OCI-LY7 (cell line): ENCODE measurements at regions not wholly inside any gene's neighbourhood (a gene's known extent, or its start where the extent isn't known, plus 50 kb on each side); places are given as distances from the start of the nearest gene placed in this dataset.

Source experiments
- CTCF ChIP-seq: fragments of 200-600 bp; sonication (generic); conservative IDR thresholded peaks from 2 replicates; pipeline ENCODE4 v1.5.1; 2014; ENCODE audit warnings: mild to moderate bottlenecking, antibody characterized with exemption, low read length, moderate library complexity, mixed read lengths
- EZH2phosphoT487 ChIP-seq: fragments of 200-600 bp; sonication (generic); IDR thresholded peaks from 2 replicates; pipeline ENCODE4 v1.6.1; 2018; ENCODE audit warnings: low read depth, borderline replicate concordance, mild to moderate bottlenecking, mixed run types, antibody characterized with exemption, low read length, moderate library complexity, mixed read lengths

- no peak for TF ChIP-seq CTCF
- no peak for TF ChIP-seq EZH2phosphoT487
Observed at GRCh38 chr1:121538943-121539575, 354.3 kb downstream of the SRGAP2C start.
